ENCODE measurements at regions not wholly inside any gene's neighbourhood (a gene's known extent, or its start where the extent isn't known, plus 50 kb on each side); places are given as distances from the start of the nearest gene placed in this dataset.

DNA sequence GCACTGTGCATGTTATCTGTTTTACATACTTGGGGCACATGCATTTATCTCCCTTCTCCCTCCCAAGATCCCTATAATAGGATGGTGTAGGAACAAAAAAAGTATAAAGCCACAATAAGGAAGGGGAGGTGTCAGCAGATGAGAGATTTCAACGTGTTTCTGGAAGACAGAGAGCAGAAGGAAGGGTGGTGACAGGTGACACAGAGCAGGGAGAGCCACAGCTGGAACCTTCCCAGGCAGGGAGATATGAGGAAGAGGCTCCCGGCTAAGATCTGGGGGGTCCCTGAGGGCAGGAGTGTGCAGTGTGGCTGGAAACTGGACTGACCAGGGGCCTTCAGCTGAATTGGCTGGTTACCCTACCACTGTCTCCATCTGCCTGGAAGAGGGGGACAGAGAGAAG, 107.4 kb downstream of the BCOR start:
- POLR2A ChIA-PET (ENCODE audit: unreplicated experiment): no interaction called here

More for the DNA sequence above, 107.4 kb downstream of the BCOR start:
- dilution Hi-C loops (cut with HindIII; ENCODE audit: low sequenced_read_pairs, unreplicated experiment) (no loop called here), in situ Hi-C loops (cut with MboI; ENCODE audit: low sequenced_read_pairs) (no loop called here), intact Hi-C loops (cut with micrococcal nuclease) (no loop called here)
- Histone ChIP-seq H4K91ac (ENCODE audit: insufficient read depth, low read depth, low read length) (no peak overlapping the region), H3K14ac (replicated peaks; ENCODE audit: low read depth, low read length) (no peak overlapping the region), H3K4me1 (ENCODE audit: control insufficient read depth, insufficient read depth, low read length) (no peaks in the 10 kb centered on the region), H3K9me1 (ENCODE audit: insufficient read depth, low read length) (no peaks in the 10 kb centered on the region), H3K23ac (ENCODE audit: low read depth, low read length) (no peak overlapping the region), H3K27me3 (ENCODE audit: control insufficient read depth, insufficient read depth, low read length) (peaks cover 10% of the 10 kb centered on the region), H3K56ac (ENCODE audit: extremely low read depth, insufficient read depth, low read length) (no peak overlapping the region), H3K18ac (ENCODE audit: low read depth, low read length) (no peak overlapping the region), H2BK20ac (ENCODE audit: low read depth, low read length) (no peak overlapping the region), H2AK9ac (replicated peaks; ENCODE audit: low read depth, low read length, poor library complexity) (no peak overlapping the region), H3K79me1 (ENCODE audit: low read depth in 1 of 2, low read length in 2 of 2) (no peaks in the 10 kb centered on the region), H4K20me1 (ENCODE audit: insufficient read depth, low read length) (no peaks in the 10 kb centered on the region), H2AK5ac (ENCODE audit: low read depth, low read length) (no peak overlapping the region), H3K9me3 (ENCODE audit: control insufficient read depth, insufficient read depth, low read length) (peaks cover 4% of the 10 kb centered on the region; the same call in 1 of the 2 replicates), H4K5ac (ENCODE audit: low read depth, low read length) (no peak overlapping the region), H4K8ac (ENCODE audit: low read depth in 2 of 2, low read length in 2 of 2) (no peak overlapping the region), H3K27ac (ENCODE audit: insufficient read depth, low read length) (no peak overlapping the region), H2BK15ac (ENCODE audit: low read depth, low read length) (no peak overlapping the region), H3K36me3 (ENCODE audit: control insufficient read depth, insufficient read depth, low read length) (no peaks in the 10 kb centered on the region), H3K4ac (ENCODE audit: low read depth, low read length) (no peak overlapping the region), H2BK120ac (ENCODE audit: low read depth, low read length) (no peak overlapping the region), H3K4me2 (ENCODE audit: low read depth, low read length) (no peak overlapping the region), H3K4me3 (ENCODE audit: insufficient read depth, low read depth, low read length) (no peak overlapping the region), H2AFZ (replicated peaks; ENCODE audit: low read length, poor library complexity) (no peak overlapping the region), H2BK5ac (ENCODE audit: low read depth, low read length, poor library complexity, severe bottlenecking) (no peak overlapping the region), H3K9ac (ENCODE audit: low read depth, low read length) (no peak overlapping the region)
- ATAC-seq (ENCODE audit: low read depth): no peak
- WGBS, 2 experiments (ENCODE audit: extremely low coverage in 2 of 2, insufficient read length in 1 of 2): no CpG with 5 or more reads among the region's 2 CpGs
- no TSS peak for BruUV-seq (replicated peaks)
- CTCF ChIA-PET: no interaction called here
- DNase-seq: no peak
- no peak for TF ChIP-seq SMC3 (IDR thresholded peaks at IDR 0.05; ENCODE audit: low read depth, low read length)
- TF ChIP-seq MAFK (IDR thresholded peaks at IDR 0.05; ENCODE audit: low read depth, low read length): no peak
- no peak for TF ChIP-seq RFX5 (IDR thresholded peaks at IDR 0.05; ENCODE audit: low read depth, low read length)
- TF ChIP-seq, protein P1, sequence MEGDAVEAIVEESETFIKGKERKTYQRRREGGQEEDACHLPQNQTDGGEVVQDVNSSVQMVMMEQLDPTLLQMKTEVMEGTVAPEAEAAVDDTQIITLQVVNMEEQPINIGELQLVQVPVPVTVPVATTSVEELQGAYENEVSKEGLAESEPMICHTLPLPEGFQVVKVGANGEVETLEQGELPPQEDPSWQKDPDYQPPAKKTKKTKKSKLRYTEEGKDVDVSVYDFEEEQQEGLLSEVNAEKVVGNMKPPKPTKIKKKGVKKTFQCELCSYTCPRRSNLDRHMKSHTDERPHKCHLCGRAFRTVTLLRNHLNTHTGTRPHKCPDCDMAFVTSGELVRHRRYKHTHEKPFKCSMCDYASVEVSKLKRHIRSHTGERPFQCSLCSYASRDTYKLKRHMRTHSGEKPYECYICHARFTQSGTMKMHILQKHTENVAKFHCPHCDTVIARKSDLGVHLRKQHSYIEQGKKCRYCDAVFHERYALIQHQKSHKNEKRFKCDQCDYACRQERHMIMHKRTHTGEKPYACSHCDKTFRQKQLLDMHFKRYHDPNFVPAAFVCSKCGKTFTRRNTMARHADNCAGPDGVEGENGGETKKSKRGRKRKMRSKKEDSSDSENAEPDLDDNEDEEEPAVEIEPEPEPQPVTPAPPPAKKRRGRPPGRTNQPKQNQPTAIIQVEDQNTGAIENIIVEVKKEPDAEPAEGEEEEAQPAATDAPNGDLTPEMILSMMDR (conservative IDR thresholded peaks at IDR 0.05; ENCODE audit: low read depth, low read length): no peak
- TF ChIP-seq FOS (IDR thresholded peaks at IDR 0.05; ENCODE audit: low read depth, low read length): no peak
- TF ChIP-seq, protein P2, sequence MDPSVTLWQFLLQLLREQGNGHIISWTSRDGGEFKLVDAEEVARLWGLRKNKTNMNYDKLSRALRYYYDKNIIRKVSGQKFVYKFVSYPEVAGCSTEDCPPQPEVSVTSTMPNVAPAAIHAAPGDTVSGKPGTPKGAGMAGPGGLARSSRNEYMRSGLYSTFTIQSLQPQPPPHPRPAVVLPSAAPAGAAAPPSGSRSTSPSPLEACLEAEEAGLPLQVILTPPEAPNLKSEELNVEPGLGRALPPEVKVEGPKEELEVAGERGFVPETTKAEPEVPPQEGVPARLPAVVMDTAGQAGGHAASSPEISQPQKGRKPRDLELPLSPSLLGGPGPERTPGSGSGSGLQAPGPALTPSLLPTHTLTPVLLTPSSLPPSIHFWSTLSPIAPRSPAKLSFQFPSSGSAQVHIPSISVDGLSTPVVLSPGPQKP (IDR thresholded peaks at IDR 0.05; ENCODE audit: borderline replicate concordance, low read depth, low read length): no peak
- TF ChIP-seq RCOR1 (IDR thresholded peaks at IDR 0.05; ENCODE audit: insufficient replicate concordance, low read length): no peak
- TF ChIP-seq MAZ (IDR thresholded peaks at IDR 0.05; ENCODE audit: borderline replicate concordance, low read depth, low read length): no peak
- TF ChIP-seq BHLHE40 (IDR thresholded peaks at IDR 0.05; ENCODE audit: low read depth, low read length): no peak
- TF ChIP-seq USF2 (IDR thresholded peaks at IDR 0.05; ENCODE audit: low read depth, low read length): no peak
- no peak for TF ChIP-seq CHD1 (IDR thresholded peaks at IDR 0.05; ENCODE audit: low read depth, low read length)

Measured in IMR-90 (cell line).